Kidney epithelial cell (primary cell): ENCODE measurements at regions not wholly inside any gene's neighbourhood (a gene's known extent, or its start where the extent isn't known, plus 50 kb on each side); places are given as distances from the start of the nearest gene placed in this dataset.

Experiments used
- DNase-seq: peaks from one replicate; pipeline ENCODE4 v3.0.0-alpha.2; 2010; ENCODE audit warnings: low read depth
- H3K27me3 ChIP-seq: 2 replicates; pipeline ENCODE4 v1.6.0; 2011; ENCODE audit warnings: low read length; ENCODE audit not compliant: control insufficient read depth, insufficient read depth
- H3K36me3 ChIP-seq: 2 replicates; pipeline ENCODE4 v1.5.1; 2011; ENCODE audit warnings: low read length; ENCODE audit not compliant: control insufficient read depth, insufficient read depth
- H3K4me3 ChIP-seq: 2 replicates; pipeline ENCODE4 v1.5.1; 2011; ENCODE audit warnings: low read depth, mild to moderate bottlenecking, control low read depth, low read length
- TF ChIP-seq, protein P1 (sequence below): IDR thresholded peaks from 2 replicates; pipeline ENCODE4 v1.5.1; 2011; ENCODE audit warnings: mild to moderate bottlenecking, moderate library complexity, low read length, control low read depth, inconsistent platforms; ENCODE audit not compliant: insufficient read depth, poor library complexity, severe bottlenecking

DNA sequence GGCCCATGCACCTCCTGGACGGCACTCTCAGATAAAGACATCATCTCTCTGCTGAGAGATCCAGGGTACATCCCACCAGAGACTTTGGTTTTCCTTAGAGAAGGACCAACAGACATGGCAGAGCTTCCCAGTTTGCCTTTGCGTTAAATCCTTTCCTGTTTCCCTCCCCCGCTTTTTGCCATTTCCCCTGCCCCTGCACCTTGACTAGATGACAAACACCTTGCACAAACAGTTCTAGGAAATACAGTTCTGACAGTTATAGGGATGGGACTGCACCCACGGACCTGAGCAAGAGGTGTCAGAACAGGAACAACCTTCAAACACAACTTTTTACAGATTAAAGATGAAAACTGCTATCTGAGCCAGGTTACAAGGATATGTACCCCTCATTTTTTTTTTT, 288.9 kb downstream of the MSX2 start:
- no peak for DNase-seq
- TF ChIP-seq, protein P1, sequence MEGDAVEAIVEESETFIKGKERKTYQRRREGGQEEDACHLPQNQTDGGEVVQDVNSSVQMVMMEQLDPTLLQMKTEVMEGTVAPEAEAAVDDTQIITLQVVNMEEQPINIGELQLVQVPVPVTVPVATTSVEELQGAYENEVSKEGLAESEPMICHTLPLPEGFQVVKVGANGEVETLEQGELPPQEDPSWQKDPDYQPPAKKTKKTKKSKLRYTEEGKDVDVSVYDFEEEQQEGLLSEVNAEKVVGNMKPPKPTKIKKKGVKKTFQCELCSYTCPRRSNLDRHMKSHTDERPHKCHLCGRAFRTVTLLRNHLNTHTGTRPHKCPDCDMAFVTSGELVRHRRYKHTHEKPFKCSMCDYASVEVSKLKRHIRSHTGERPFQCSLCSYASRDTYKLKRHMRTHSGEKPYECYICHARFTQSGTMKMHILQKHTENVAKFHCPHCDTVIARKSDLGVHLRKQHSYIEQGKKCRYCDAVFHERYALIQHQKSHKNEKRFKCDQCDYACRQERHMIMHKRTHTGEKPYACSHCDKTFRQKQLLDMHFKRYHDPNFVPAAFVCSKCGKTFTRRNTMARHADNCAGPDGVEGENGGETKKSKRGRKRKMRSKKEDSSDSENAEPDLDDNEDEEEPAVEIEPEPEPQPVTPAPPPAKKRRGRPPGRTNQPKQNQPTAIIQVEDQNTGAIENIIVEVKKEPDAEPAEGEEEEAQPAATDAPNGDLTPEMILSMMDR = no peak
- Histone ChIP-seq H3K27me3 (no peaks in the 10 kb centered on the region), H3K4me3 (no peak overlapping the region), H3K36me3 (no peaks in the 10 kb centered on the region)

DNA sequence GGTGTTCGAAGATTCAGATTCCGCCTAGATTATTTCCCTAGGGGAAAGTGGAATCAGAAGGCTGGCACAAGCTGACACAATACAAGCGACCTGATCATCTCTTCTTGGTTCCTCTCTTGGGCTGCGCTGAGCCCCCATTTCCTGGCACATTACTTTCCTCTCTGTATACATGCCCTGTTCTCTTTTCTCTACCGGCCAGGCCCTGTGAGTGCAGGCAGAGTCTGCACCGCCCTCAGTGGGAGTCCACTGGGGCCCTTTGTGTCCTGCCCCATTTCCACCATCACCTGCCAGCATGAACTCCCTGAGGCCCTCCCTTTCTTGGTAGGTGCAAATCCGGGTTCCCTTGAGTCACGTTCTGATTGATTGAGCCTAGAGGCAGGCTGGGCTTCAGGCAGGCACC, 287.9 kb downstream of the MSX2 start:
- no peaks in the 10 kb centered on the region for H3K36me3 ChIP-seq

DNA sequence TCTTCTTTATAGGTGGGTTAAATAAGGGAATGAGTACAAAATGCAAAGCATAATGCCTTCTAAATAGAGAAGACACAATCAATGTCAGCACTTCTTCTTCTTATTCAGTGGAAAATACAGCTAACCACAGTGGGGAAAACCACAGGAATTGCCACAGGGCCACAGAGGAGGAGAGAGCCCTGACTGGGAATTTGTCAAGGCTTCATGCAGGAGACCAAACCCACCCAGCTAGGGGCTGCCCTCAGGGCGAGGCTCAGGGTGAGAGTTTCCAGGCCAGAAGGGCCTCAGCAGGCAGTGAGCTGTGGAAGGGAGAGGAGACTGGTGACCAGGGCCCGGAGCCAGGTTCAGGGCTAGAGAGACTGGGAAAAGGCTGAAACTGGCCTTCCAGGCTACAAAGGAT, 279.1 kb downstream of the MSX2 start:
- DNase-seq = no peak
- Histone ChIP-seq H3K36me3 (no peaks in the 10 kb centered on the region), H3K4me3 (no peak overlapping the region), H3K27me3 (no peaks in the 10 kb centered on the region)
- TF ChIP-seq, protein P1 = no peak

More for the DNA sequence above, 287.9 kb downstream of the MSX2 start:
- Histone ChIP-seq H3K27me3 (no peaks in the 10 kb centered on the region), H3K4me3 (no peak overlapping the region)
- TF ChIP-seq, protein P1 = no peak
- no peak for DNase-seq

DNA sequence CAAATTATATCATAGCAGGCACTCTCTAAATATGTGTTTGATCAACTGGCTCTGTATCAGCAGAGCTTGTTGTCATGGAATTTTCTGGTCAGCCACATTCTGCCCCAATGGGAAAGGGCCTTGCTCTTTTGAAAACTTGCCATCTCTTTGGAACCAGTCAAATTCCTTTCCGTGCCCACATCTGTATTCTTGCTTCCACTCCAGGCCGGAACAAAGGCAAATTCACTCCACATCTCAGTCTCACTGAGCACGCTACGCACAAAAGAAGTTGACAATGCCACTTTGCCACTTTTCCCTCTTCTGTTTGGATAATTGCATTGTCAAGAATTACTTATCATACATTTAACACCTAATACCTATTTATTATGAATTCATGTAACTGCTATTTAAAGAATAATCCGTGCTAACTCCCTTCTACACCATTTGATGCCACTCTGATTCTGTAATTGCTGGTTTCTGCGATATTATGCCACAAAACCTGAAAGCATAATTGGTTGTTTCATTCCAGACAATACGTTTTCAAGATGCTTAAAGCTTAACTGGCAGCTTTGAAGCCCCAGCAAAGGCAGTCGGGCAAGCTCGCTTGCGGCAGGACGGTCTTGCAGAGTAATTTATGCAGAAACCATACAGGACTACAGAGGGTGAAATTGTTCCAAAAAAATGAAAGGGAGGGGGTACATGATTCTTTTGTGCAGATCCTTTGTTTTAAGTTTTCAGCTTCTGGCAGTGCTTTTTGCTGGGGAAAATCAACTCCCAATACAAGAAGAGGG, 277.7 kb downstream of the MSX2 start:
- TF ChIP-seq, protein P1 = no peak
- no peak for DNase-seq
- Histone ChIP-seq H3K36me3 (no peaks in the 10 kb centered on the region), H3K27me3 (no peaks in the 10 kb centered on the region), H3K4me3 (no peak overlapping the region)

DNA sequence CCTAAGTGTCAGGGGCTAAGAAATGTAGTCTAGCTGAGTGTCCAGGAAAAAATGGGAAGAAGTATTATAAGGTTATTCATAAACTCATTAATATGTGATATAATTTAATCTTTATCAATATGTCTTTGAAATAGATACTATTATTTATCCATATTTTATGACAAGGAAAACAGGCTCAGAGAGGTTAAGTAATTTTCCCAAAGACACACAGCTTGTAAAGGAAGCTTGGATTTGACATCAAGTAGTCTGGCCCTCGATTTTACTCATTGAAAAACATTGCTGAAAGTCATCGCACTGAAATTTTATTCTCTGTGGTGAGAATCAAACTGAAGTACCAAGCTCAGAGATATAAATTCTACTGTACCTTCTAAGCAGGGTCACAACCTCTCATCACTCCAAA, 276.9 kb downstream of the MSX2 start:
- no peaks in the 10 kb centered on the region for H3K36me3 ChIP-seq
- no peaks in the 10 kb centered on the region for H3K27me3 ChIP-seq
- H3K4me3 ChIP-seq = no peak overlapping the region
- no peak for DNase-seq
- TF ChIP-seq, protein P1 = no peak

DNA sequence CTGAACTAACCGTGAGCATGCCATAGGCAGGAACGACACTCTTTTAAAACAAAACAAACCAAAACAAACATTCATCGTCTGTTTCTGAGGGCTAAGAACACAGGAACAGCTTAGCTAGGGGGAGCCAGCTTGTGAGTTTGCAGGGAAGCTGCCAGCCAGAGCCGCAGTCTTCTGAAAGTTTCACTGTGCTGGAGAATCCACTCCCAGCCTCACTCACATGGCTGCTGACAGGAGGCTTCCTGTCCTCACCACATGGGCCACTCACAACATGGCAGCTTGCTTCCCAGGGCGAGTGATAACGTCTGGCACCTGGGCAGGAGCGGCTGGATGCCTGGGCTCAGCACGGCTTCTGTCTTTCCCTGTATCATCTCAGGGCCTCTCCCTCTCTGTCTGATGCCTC, 275.2 kb downstream of the MSX2 start:
- DNase-seq = no peak
- H3K36me3 ChIP-seq = no peaks in the 10 kb centered on the region
- H3K27me3 ChIP-seq = no peaks in the 10 kb centered on the region
- TF ChIP-seq, protein P1 = no peak
- H3K4me3 ChIP-seq = no peak overlapping the region
